CD14-positive monocyte (primary cell): ENCODE measurements at regions not wholly inside any gene's neighbourhood (a gene's known extent, or its start where the extent isn't known, plus 50 kb on each side); places are given as distances from the start of the nearest gene placed in this dataset.

Experiments used
- DNase-seq, 3 donors: peaks; one replicate each; pipeline ENCODE4 v3.0.0-alpha.2; 2011 to 2022
- H2AFZ ChIP-seq: 2 replicates; pipeline ENCODE4 v1.6.0; 2012; ENCODE audit warnings: mild to moderate bottlenecking, low read depth, low read length, inconsistent platforms; ENCODE audit not compliant: insufficient read depth, poor library complexity, severe bottlenecking
- H3K27ac ChIP-seq, 2 donors: 1 replicate in 1 of 2; 2 replicates in 1 of 2; pipeline ENCODE4 v1.5.1; 2012 to 2013; ENCODE audit warnings: low read length in 2 of 2, control low read depth in 1 of 2, inconsistent platforms in 1 of 2, low read depth in 1 of 2, mild to moderate bottlenecking in 1 of 2
- H3K27me3 ChIP-seq, 2 donors: one replicate each; pipeline versions ENCODE4 v1.6.0 to v1.6.1; 2011 to 2013; ENCODE audit warnings: low read length in 2 of 2; ENCODE audit not compliant: control insufficient read depth in 2 of 2, insufficient read depth in 2 of 2
- H3K36me3 ChIP-seq, 2 donors: replicated peaks in 1 of 2; 1 replicate in 1 of 2; 2 replicates in 1 of 2; pipeline versions ENCODE4 v1.5.1 to v1.6.1; 2012 to 2013; ENCODE audit warnings: low read length in 2 of 2, control low read depth in 1 of 2, inconsistent platforms in 1 of 2, mild to moderate bottlenecking in 1 of 2; ENCODE audit not compliant: insufficient read depth in 2 of 2, control insufficient read depth in 1 of 2
- H3K4me1 ChIP-seq, 2 donors: 1 replicate in 1 of 2; 2 replicates in 1 of 2; pipeline versions ENCODE4 v1.5.1 to v1.6.1; 2012 to 2013; ENCODE audit warnings: low read length in 2 of 2, control low read depth in 1 of 2, inconsistent platforms in 1 of 2, mild to moderate bottlenecking in 1 of 2, moderate library complexity in 1 of 2; ENCODE audit not compliant: insufficient read depth in 2 of 2, control insufficient read depth in 1 of 2
- H3K4me2 ChIP-seq: replicated peaks from 2 replicates; pipeline ENCODE3; 2012; ENCODE audit warnings: low read length, moderate library complexity, mild to moderate bottlenecking; ENCODE audit not compliant: poor library complexity, severe bottlenecking; ENCODE audit errors: extremely low read depth
- H3K4me3 ChIP-seq, 3 experiments: fragments of 200-600 bp in 1 of 3; sonication (generic) in 1 of 3; replicated peaks in 1 of 3; 1 replicate in 2 of 3; 2 replicates in 1 of 3; pipeline ENCODE4 v1.5.1; 2011 to 2013; ENCODE audit warnings: low read length in 3 of 3, mild to moderate bottlenecking in 3 of 3, control low read depth in 2 of 3, low read depth in 2 of 3, inconsistent platforms in 1 of 3, moderate library complexity in 1 of 3
- H3K79me2 ChIP-seq: 2 replicates; pipeline ENCODE4 v1.6.0; 2012; ENCODE audit warnings: mild to moderate bottlenecking, control low read depth, inconsistent platforms, low read length, moderate library complexity; ENCODE audit not compliant: insufficient read depth
- H3K9ac ChIP-seq: 2 replicates; pipeline ENCODE4 v1.6.0; 2017; ENCODE audit warnings: low read length, mild to moderate bottlenecking; ENCODE audit not compliant: insufficient read depth, poor library complexity, severe bottlenecking
- H3K9me3 ChIP-seq, 2 donors: replicated peaks in 1 of 2; 1 replicate in 1 of 2; 2 replicates in 1 of 2; pipeline versions ENCODE4 v1.5.1 to v1.6.1; 2012 to 2013; ENCODE audit warnings: low read length in 2 of 2, control low read depth in 1 of 2; ENCODE audit not compliant: control insufficient read depth in 1 of 2, insufficient read depth in 1 of 2
- H4K20me1 ChIP-seq: 2 replicates; pipeline ENCODE4 v1.6.0; 2012; ENCODE audit warnings: mild to moderate bottlenecking, low read length, control low read depth, moderate library complexity; ENCODE audit not compliant: insufficient read depth
- H3K27ac Mint-ChIP-seq, 7 donors: one replicate each; pipeline ENCODE4 v1.8.0; 2020; ENCODE audit warnings: mild to moderate bottlenecking in 7 of 7, mixed read lengths in 7 of 7, moderate library complexity in 6 of 7, inconsistent platforms in 2 of 7
- H3K27me3 Mint-ChIP-seq, 3 donors: one replicate each; pipeline ENCODE4 v1.8.0; 2021 to 2022; ENCODE audit warnings: low read depth in 3 of 3, mild to moderate bottlenecking in 3 of 3, mixed read lengths in 3 of 3, moderate library complexity in 3 of 3, inconsistent platforms in 1 of 3
- H3K36me3 Mint-ChIP-seq, 2 donors: one replicate each; pipeline ENCODE4 v1.8.0; 2020; ENCODE audit warnings: mixed read lengths in 2 of 2, inconsistent platforms in 1 of 2, mild to moderate bottlenecking in 1 of 2
- H3K4me1 Mint-ChIP-seq: one replicate; pipeline ENCODE4 v1.8.0; 2020; ENCODE audit warnings: mild to moderate bottlenecking, mixed read lengths
- H3K4me3 Mint-ChIP-seq, 2 donors: one replicate each; pipeline ENCODE4 v1.8.0; 2020; ENCODE audit warnings: mild to moderate bottlenecking in 2 of 2, mixed read lengths in 2 of 2, moderate library complexity in 1 of 2
- H3K9me3 Mint-ChIP-seq, 7 donors: one replicate each; pipeline ENCODE4 v1.8.0; 2020 to 2022; ENCODE audit warnings: mixed read lengths in 7 of 7, mild to moderate bottlenecking in 6 of 7, moderate library complexity in 6 of 7, inconsistent platforms in 2 of 7
- CTCF ChIP-seq: fragments of 200-600 bp; IDR thresholded peaks from one replicate; pipeline ENCODE4 v1.8.0; 2022; ENCODE audit warnings: antibody characterized with exemption, mild to moderate bottlenecking
- WGBS: methylation state at CpG from one replicate; pipeline ENCODE4 v1.1.5; 2013; ENCODE audit warnings: missing lambda C conversion rate; ENCODE audit not compliant: insufficient coverage; 5-methylcytosine and 5-hydroxymethylcytosine counted together
- intact Hi-C, 2 donors: fragments of 100-400 bp; cut with micrococcal nuclease; formaldehyde crosslinking; loops; one replicate each; pipeline versions ENCODE4 v1.15.0 to v1.15.1; 2023

GRCh38 chr10:108048898-108049297 is 884.4 kb upstream of the SORCS1 start:
- H4K20me1 ChIP-seq, result no peaks in the 10 kb centered on the region
- H3K27ac ChIP-seq, result no peak overlapping the region
- H3K9me3 Mint-ChIP-seq, result peaks cover 2 to 15% (median 4%) of the 10 kb centered on the region in 7 donors
- no peaks in the 10 kb centered on the region for H3K27me3 Mint-ChIP-seq
- H2AFZ ChIP-seq, result no peak overlapping the region
- no peak overlapping the region for H3K9ac ChIP-seq
- no peaks in the 10 kb centered on the region for H3K27me3 ChIP-seq
- H3K9me3 ChIP-seq, result peaks cover 0 to 4% of the 10 kb centered on the region in 2 donors
- no peaks in the 10 kb centered on the region for H3K79me2 ChIP-seq
- intact Hi-C loops, result no loop called here
- H3K4me3 ChIP-seq, result no peak overlapping the region
- no peaks in the 10 kb centered on the region for H3K4me1 ChIP-seq
- H3K4me1 Mint-ChIP-seq, result no peaks in the 10 kb centered on the region
- no peaks in the 10 kb centered on the region for H3K36me3 ChIP-seq
- no peak overlapping the region for H3K27ac Mint-ChIP-seq
- no peaks in the 10 kb centered on the region for H3K36me3 Mint-ChIP-seq
- no peak for TF ChIP-seq CTCF
- no peak overlapping the region for H3K4me2 ChIP-seq
- no peak for DNase-seq
- H3K4me3 Mint-ChIP-seq, result peak overlapping the region in 1 of 2 donors; percentile 11
- WGBS, result 93% methylated on average over 2 of the region's 2 CpGs

- Histone ChIP-seq H3K9me3 (peaks cover 5% of the 10 kb centered on the region in 2 donors), H4K20me1 (no peaks in the 10 kb centered on the region), H3K4me1 (no peaks in the 10 kb centered on the region), H3K4me2 (no peak overlapping the region), H3K79me2 (no peaks in the 10 kb centered on the region), H3K9ac (no peak overlapping the region), H3K27me3 (no peaks in the 10 kb centered on the region), H2AFZ (no peak overlapping the region), H3K36me3 (no peaks in the 10 kb centered on the region), H3K27ac (no peak overlapping the region), H3K4me3 (no peak overlapping the region)
- H3K27ac Mint-ChIP-seq, result no peak overlapping the region
- H3K4me1 Mint-ChIP-seq, result no peaks in the 10 kb centered on the region
- intact Hi-C loops, result no loop called here
- WGBS, result 79% methylated on average over 7 of the region's 8 CpGs
- TF ChIP-seq CTCF, result no peak
- no peak overlapping the region for H3K4me3 Mint-ChIP-seq
- peaks cover 2 to 18% (median 6%) of the 10 kb centered on the region in 7 donors for H3K9me3 Mint-ChIP-seq
- H3K27me3 Mint-ChIP-seq, result no peaks in the 10 kb centered on the region
- no peaks in the 10 kb centered on the region for H3K36me3 Mint-ChIP-seq
- no peak for DNase-seq
These were observed 875.5 kb upstream of the SORCS1 start for GRCh38 chr10:108039821-108040584.
